H9 (cell line): ENCODE measurements at regions not wholly inside any gene's neighbourhood (a gene's known extent, or its start where the extent isn't known, plus 50 kb on each side); places are given as distances from the start of the nearest gene placed in this dataset.

Experiments used
- DNase-seq: peaks from one replicate; pipeline ENCODE4 v3.0.0-alpha.2; 2017
- H2AFZ ChIP-seq: one replicate; pipeline ENCODE4 v1.6.1; 2013; ENCODE audit warnings: mild to moderate bottlenecking, low read length, control low read depth, moderate library complexity
- H2AK5ac ChIP-seq: 2 replicates; pipeline ENCODE4 v1.6.1; 2013; ENCODE audit warnings: low read length, control low read depth, mixed read lengths; ENCODE audit not compliant: insufficient read length
- H2BK120ac ChIP-seq: one replicate; pipeline ENCODE4 v1.6.1; 2013; ENCODE audit warnings: low read depth, mild to moderate bottlenecking, low read length, control low read depth, inconsistent platforms; ENCODE audit not compliant: poor library complexity, severe bottlenecking
- H2BK12ac ChIP-seq: 2 replicates; pipeline ENCODE4 v1.6.1; 2013; ENCODE audit warnings: low read length, control low read depth, mixed read lengths, low read depth; ENCODE audit not compliant: insufficient read length
- H2BK15ac ChIP-seq: 2 replicates; pipeline ENCODE4 v1.6.1; 2013; ENCODE audit warnings: low read depth, low read length, control low read depth
- H2BK20ac ChIP-seq: one replicate; pipeline ENCODE4 v1.6.1; 2013; ENCODE audit warnings: low read depth, mild to moderate bottlenecking, low read length, control low read depth, inconsistent platforms; ENCODE audit not compliant: poor library complexity, severe bottlenecking
- H2BK5ac ChIP-seq: 2 replicates; pipeline ENCODE4 v1.6.1; 2013; ENCODE audit warnings: low read length, control low read depth, mixed read lengths; ENCODE audit not compliant: insufficient read length
- H3K14ac ChIP-seq: 2 replicates; pipeline ENCODE4 v1.6.1; 2013; ENCODE audit warnings: low read length, control low read depth; ENCODE audit not compliant: insufficient read depth
- H3K18ac ChIP-seq: 2 replicates; pipeline ENCODE4 v1.6.1; 2013; ENCODE audit warnings: low read depth, mild to moderate bottlenecking, mixed read lengths, low read length, control low read depth; ENCODE audit not compliant: insufficient read length
- H3K23ac ChIP-seq: 2 replicates; pipeline ENCODE4 v1.6.1; 2013; ENCODE audit warnings: low read length, control low read depth, mixed read lengths, low read depth; ENCODE audit not compliant: insufficient read length
- H3K23me2 ChIP-seq: 2 replicates; pipeline ENCODE4 v1.6.1; 2013; ENCODE audit warnings: low read depth, mild to moderate bottlenecking, mixed read lengths, low read length, control low read depth; ENCODE audit not compliant: insufficient read length, poor library complexity, severe bottlenecking
- H3K27ac ChIP-seq: 2 replicates; pipeline ENCODE4 v1.5.1; 2013; ENCODE audit warnings: low read length, control low read depth, mixed read lengths, low read depth; ENCODE audit not compliant: insufficient read length
- H3K27me3 ChIP-seq: 2 replicates; pipeline ENCODE4 v1.6.1; 2013; ENCODE audit warnings: low read length, control low read depth, inconsistent platforms; ENCODE audit not compliant: insufficient read depth
- H3K4ac ChIP-seq: 2 replicates; pipeline ENCODE4 v1.6.1; 2013; ENCODE audit warnings: low read depth, mild to moderate bottlenecking, control low read depth, inconsistent platforms, low read length, moderate library complexity
- H3K4me1 ChIP-seq: 2 replicates; pipeline ENCODE4 v1.6.1; 2013; ENCODE audit warnings: low read length, control low read depth, inconsistent platforms; ENCODE audit not compliant: insufficient read depth
- H3K4me2 ChIP-seq: 2 replicates; pipeline ENCODE4 v1.6.1; 2013; ENCODE audit warnings: low read length, control low read depth, mixed read lengths; ENCODE audit not compliant: insufficient read length, insufficient read depth
- H3K56ac ChIP-seq: 2 replicates; pipeline ENCODE4 v1.6.1; 2013; ENCODE audit warnings: low read depth, mild to moderate bottlenecking, mixed read lengths, low read length, control low read depth; ENCODE audit not compliant: insufficient read length
- H3K79me1 ChIP-seq: 2 replicates; pipeline ENCODE4 v1.6.1; 2013; ENCODE audit warnings: low read depth, mild to moderate bottlenecking, moderate library complexity, low read length, control low read depth, inconsistent platforms; ENCODE audit not compliant: insufficient read depth, poor library complexity, severe bottlenecking
- H3K79me2 ChIP-seq: 2 replicates; pipeline ENCODE4 v1.6.1; 2013; ENCODE audit warnings: low read length, control low read depth, inconsistent platforms; ENCODE audit not compliant: insufficient read depth
- H3K9ac ChIP-seq: 2 replicates; pipeline ENCODE4 v1.6.1; 2013; ENCODE audit warnings: low read length, control low read depth, mixed read lengths; ENCODE audit not compliant: insufficient read length; ENCODE audit errors: extremely low read depth
- H3K9me3 ChIP-seq: one replicate; pipeline ENCODE4 v1.6.1; 2013; ENCODE audit warnings: low read depth, low read length, inconsistent platforms; ENCODE audit not compliant: control insufficient read depth
- H3T11ph ChIP-seq: one replicate; pipeline ENCODE4 v1.6.1; 2013; ENCODE audit warnings: mild to moderate bottlenecking, low read length, control low read depth, inconsistent platforms
- H4K20me1 ChIP-seq: one replicate; pipeline ENCODE4 v1.6.1; 2013; ENCODE audit not compliant: control insufficient read depth, insufficient read length, insufficient read depth
- H4K5ac ChIP-seq: 2 replicates; pipeline ENCODE4 v1.6.1; 2013; ENCODE audit warnings: low read depth, mild to moderate bottlenecking, mixed read lengths, low read length, control low read depth; ENCODE audit not compliant: insufficient read length
- H4K8ac ChIP-seq: replicated peaks from 2 replicates; pipeline ENCODE4 v1.6.1; 2013; ENCODE audit warnings: low read length, control low read depth, mixed read lengths, low read depth; ENCODE audit not compliant: insufficient read length
- H4K91ac ChIP-seq: 2 replicates; pipeline ENCODE4 v1.6.1; 2013; ENCODE audit warnings: low read depth, mild to moderate bottlenecking, moderate library complexity, mixed read lengths, low read length, control low read depth; ENCODE audit not compliant: insufficient read length
- H3K27ac Mint-ChIP-seq, 3 experiments: 2 replicates in 2 of 3; 3 replicates in 1 of 3; pipeline ENCODE4 v1.8.0; 2020 to 2021; ENCODE audit warnings: mixed read lengths in 3 of 3, mild to moderate bottlenecking in 1 of 3, moderate library complexity in 1 of 3
- H3K27me3 Mint-ChIP-seq: 2 replicates; pipeline ENCODE4 v1.8.0; 2021; ENCODE audit warnings: low read depth, mild to moderate bottlenecking, moderate library complexity, mixed read lengths
- H3K36me3 Mint-ChIP-seq, 3 experiments: 2 replicates in 2 of 3; 3 replicates in 1 of 3; pipeline ENCODE4 v1.8.0; 2020 to 2021; ENCODE audit warnings: low read depth in 3 of 3, mixed read lengths in 3 of 3; ENCODE audit not compliant: insufficient read depth in 1 of 3
- H3K4me1 Mint-ChIP-seq, 2 experiments: 2 replicates each; pipeline ENCODE4 v1.8.0; 2020; ENCODE audit warnings: mixed read lengths in 2 of 2
- H3K4me3 Mint-ChIP-seq, 2 experiments: 2 replicates in 1 of 2; 3 replicates in 1 of 2; pipeline ENCODE4 v1.8.0; 2020 to 2021; ENCODE audit warnings: mild to moderate bottlenecking in 2 of 2, mixed read lengths in 2 of 2, moderate library complexity in 1 of 2
- H3K9me3 Mint-ChIP-seq, 2 experiments: 2 replicates in 1 of 2; 3 replicates in 1 of 2; pipeline ENCODE4 v1.8.0; 2020; ENCODE audit warnings: mild to moderate bottlenecking in 2 of 2, mixed read lengths in 2 of 2, moderate library complexity in 1 of 2
- WGBS: extraction: QIAGEN DNeasy Blood & Tissue Kit; methylation state at CpG from one replicate; pipeline ENCODE4 v1.1.7; 2013; ENCODE audit warnings: missing lambda C conversion rate, low lambda C conversion rate, mixed read lengths; ENCODE audit not compliant: insufficient read length; ENCODE audit errors: extremely low coverage; 5-methylcytosine and 5-hydroxymethylcytosine counted together
- TF ChIP-seq, protein P1 (sequence below): fragments of 200-600 bp; sonication (generic); conservative IDR thresholded peaks from 3 replicates; pipeline ENCODE4 v1.8.0; 2021; ENCODE audit warnings: antibody characterized with exemption, mild to moderate bottlenecking

DNA sequence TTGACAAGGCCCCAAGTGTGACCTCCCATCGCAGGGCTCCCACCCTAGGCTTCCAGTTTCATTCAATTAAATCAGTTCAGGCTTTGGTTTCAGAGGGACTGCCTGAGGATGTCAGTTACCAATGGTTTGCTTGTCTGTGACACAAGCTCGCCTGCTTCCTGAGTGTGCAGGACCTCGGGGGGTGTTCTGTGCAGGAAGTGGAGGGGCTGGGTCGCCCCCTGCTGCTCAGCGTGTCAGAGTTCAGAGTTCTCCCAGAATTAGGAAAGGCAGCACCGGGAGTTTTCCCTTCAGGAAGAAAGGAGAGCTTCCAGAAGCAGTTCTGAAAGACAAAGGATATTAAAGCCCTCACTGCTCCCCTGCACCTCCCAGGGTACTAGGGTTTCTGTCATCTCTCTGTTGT is 50.8 kb upstream of the TGM3 start:
- H3K14ac ChIP-seq = 0 out of 2 replicates have a peak overlapping the region, but pooled peaks have one; percentile 63
- TF ChIP-seq, protein P1, sequence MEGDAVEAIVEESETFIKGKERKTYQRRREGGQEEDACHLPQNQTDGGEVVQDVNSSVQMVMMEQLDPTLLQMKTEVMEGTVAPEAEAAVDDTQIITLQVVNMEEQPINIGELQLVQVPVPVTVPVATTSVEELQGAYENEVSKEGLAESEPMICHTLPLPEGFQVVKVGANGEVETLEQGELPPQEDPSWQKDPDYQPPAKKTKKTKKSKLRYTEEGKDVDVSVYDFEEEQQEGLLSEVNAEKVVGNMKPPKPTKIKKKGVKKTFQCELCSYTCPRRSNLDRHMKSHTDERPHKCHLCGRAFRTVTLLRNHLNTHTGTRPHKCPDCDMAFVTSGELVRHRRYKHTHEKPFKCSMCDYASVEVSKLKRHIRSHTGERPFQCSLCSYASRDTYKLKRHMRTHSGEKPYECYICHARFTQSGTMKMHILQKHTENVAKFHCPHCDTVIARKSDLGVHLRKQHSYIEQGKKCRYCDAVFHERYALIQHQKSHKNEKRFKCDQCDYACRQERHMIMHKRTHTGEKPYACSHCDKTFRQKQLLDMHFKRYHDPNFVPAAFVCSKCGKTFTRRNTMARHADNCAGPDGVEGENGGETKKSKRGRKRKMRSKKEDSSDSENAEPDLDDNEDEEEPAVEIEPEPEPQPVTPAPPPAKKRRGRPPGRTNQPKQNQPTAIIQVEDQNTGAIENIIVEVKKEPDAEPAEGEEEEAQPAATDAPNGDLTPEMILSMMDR = 0 out of 3 replicates have a peak, but pooled peaks have one; percentile 9
- no peak overlapping the region for H2BK15ac ChIP-seq
- no peak overlapping the region for H2BK12ac ChIP-seq
- H2AK5ac ChIP-seq = no peak overlapping the region
- H4K5ac ChIP-seq = no peak overlapping the region
- Mint-ChIP-seq H3K36me3 (no peaks in the 10 kb centered on the region), H3K4me1 (peaks cover 25 to 31% of the 10 kb centered on the region in 2 experiments), H3K27me3 (no peaks in the 10 kb centered on the region; the same call in none of the 2 replicates), H3K4me3 (peak overlapping the region; percentile 4 to 59; a peak in 4 of 5 replicates), H3K27ac (peak overlapping the region in 1 of 3 experiments; percentile 44; a peak in 2 of 7 replicates), H3K9me3 (no peaks in the 10 kb centered on the region; a peak in 2 of 5 replicates)
- H2BK120ac ChIP-seq = no peak overlapping the region
- no peak overlapping the region for H2AFZ ChIP-seq
- no peaks in the 10 kb centered on the region for H3K23me2 ChIP-seq
- no peaks in the 10 kb centered on the region for H3K79me2 ChIP-seq
- WGBS = no CpG with 5 or more reads among the region's 6 CpGs
- H3K23ac ChIP-seq = no peak overlapping the region
- no peak overlapping the region for H2BK5ac ChIP-seq
- no peak overlapping the region for H2BK20ac ChIP-seq
- H4K20me1 ChIP-seq = no peaks in the 10 kb centered on the region
- H3K4ac ChIP-seq = no peak overlapping the region
- no peak overlapping the region for H3K18ac ChIP-seq
- no peaks in the 10 kb centered on the region for H3K9me3 ChIP-seq
- peak; percentile 37 for DNase-seq
- no peaks in the 10 kb centered on the region; the same call in 1 of the 2 replicates for H3K4me1 ChIP-seq
- H3K27ac ChIP-seq = no peak overlapping the region
- H4K8ac ChIP-seq = no peak overlapping the region
- H3K56ac ChIP-seq = no peak overlapping the region
- no peaks in the 10 kb centered on the region for H3K27me3 ChIP-seq
- H4K91ac ChIP-seq = no peak overlapping the region
- no peak overlapping the region for H3T11ph ChIP-seq
- no peaks in the 10 kb centered on the region for H3K79me1 ChIP-seq
- no peak overlapping the region for H3K9ac ChIP-seq
- H3K4me2 ChIP-seq = peak overlapping the region; percentile 21
